SK-MEL-5 (cell line): ENCODE measurements at regions not wholly inside any gene's neighbourhood (a gene's known extent, or its start where the extent isn't known, plus 50 kb on each side); places are given as distances from the start of the nearest gene placed in this dataset.
"Not testable (repeated sequence)": the region's sequence is repeated elsewhere in the genome, so short reads cannot be mapped to it uniquely, and the experiment has no call there.

ENCODE experiments used
- DNase-seq: peaks from one replicate; pipeline ENCODE4 v3.0.0-alpha.2; 2016; ENCODE audit warnings: low read depth, low spot score
- in situ Hi-C: cut with HindIII; loops from 2 replicates; pipeline ENCODE4 v1.10.0; 2016; ENCODE audit warnings: low sequenced_read_pairs, high pct_unique_total_duplicates, low pct_unique_long_range_greater_than_20kb

- no peak for DNase-seq
- in situ Hi-C loops: no loop called here
Observed at GRCh38 chr13:90055760-90056159, 1291.7 kb upstream of the MIR17HG start.

DNA sequence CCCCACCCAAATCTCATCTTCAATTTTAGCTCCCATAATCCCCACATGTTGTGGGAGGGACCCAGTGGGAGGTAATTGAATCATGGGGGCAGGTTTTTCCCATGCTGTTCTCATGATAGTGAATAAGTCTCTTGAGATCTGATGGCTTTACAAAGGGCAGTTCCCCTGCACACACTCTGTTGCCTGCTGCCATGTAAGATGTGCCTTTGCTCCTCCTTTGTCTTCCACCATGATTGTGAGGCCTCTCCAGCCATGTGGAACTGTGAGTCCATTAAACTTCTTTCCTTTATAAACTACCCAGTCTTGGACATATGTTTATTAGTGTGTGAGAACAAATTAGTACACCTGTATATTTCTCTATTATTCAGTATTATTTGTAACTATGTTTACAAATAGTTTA, 1283.3 kb upstream of the MIR17HG start:
- DNase-seq, in situ Hi-C loops: not testable (repeated sequence)

GRCh38 chr13:90068658-90069057, 1278.8 kb upstream of the MIR17HG start:
- in situ Hi-C loops: no loop called here
- DNase-seq: peak; percentile 26

- in situ Hi-C loops: no loop called here
- no peak for DNase-seq
Observed at GRCh38 chr13:90070362-90070761, 1277.1 kb upstream of the MIR17HG start.

GRCh38 chr13:90070837-90071525, 1276.5 kb upstream of the MIR17HG start:
- DNase-seq: no peak
- in situ Hi-C loops: no loop called here

GRCh38 chr13:90084684-90085290, 1262.7 kb upstream of the MIR17HG start:
- in situ Hi-C loops: no loop called here
- DNase-seq: no peak

DNA sequence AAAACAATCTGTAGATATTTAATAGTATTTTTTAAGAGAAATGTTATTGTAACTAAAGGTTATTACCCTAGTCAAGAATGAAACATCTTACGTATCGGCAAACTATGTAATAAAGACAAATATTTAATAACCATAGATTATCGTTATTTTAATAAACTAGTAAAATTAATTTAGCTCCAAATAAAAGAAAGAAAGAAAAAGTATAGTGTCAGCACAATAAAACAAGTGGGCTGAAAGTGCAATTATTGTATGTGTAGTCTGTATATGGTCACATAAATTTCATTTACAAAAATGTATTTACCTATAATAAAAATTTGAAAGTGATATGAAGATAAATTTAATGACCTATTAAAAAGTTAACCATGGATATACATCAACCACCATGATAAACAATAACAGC, 1258.4 kb upstream of the MIR17HG start:
- in situ Hi-C loops: no loop called here
- DNase-seq: no peak

DNA sequence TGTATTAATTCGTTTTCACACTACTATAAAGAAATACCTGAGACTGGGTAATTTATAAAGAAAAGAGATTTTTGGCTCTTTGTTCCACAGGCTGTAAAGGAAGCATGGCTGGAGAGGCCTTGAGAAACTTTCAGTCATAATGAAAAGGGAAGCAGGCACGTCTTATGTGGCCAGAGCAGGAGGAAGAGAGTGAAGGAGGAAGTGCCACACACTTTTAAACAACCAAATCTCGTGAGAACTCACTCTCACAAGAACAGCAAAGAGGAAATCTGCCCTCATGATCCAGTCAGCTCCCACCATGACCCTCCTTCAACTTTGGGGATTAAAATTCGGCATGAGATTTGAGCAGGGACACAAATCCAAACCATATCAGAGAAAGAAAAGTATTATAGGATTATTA, 1255.9 kb upstream of the MIR17HG start:
- in situ Hi-C loops: no loop called here

DNA sequence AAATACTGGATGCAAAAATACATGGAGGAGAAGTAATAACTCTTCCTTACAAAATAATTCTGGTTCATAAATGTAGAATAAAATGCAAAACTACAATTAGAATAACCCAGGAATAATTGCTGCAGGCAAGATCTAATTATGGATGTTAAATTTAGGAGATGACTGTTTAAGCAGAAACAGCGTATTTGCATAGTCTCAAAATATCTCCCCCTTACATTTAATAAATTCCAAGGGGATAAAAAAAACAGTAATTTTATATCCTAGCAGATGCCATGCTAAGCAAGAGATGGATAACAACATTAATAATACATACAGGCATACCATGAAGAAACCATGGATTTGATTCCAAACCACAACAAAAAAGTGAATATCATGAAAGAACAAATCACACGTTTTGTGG, 1253.1 kb upstream of the MIR17HG start:
- in situ Hi-C loops: no loop called here
- no peak for DNase-seq

More for the DNA sequence above, 1255.9 kb upstream of the MIR17HG start:
- no peak for DNase-seq

DNA sequence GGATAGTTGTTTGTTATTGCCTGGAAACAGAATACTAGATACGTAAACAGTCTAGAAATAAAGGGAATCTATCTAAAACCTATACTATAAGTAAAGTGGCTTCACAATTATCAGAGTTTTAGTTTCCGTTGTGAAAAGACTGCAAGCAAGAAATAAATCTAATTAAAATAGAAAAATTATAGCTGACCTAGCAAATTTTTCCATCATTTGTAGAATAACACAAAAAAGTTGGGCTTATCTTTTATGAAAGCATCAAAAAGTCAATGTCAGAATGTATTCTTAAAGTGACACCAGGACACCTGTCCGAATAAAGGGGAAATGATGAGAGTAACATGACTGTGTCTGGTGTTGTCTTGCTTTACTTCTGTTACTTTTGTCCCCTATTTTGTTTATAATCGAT, 1248.9 kb upstream of the MIR17HG start:
- in situ Hi-C loops: no loop called here

DNA sequence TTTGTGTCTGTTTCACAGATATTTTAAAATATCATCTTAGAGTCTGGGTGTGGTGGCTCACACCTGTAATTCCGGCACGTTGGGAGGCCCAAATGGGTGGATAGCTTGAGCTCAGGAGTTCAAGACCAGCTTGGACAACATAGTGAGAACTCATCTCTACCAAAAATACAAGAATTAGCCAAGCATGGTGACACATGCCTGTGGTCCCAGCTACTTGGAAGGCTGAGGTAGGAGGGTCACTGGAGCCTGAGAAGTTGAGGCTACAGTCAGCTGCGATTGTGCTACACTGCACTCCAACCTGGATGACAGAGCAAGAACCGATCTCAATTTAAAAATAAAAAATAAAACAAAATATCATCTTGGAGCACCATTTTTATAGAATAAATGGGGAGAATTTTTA, 1247.6 kb upstream of the MIR17HG start:
- in situ Hi-C loops: no loop called here
- DNase-seq: no peak

More for the DNA sequence above, 1248.9 kb upstream of the MIR17HG start:
- DNase-seq: no peak

GRCh38 chr13:90103099-90103784, 1244.2 kb upstream of the MIR17HG start:
- in situ Hi-C loops: no loop called here
- DNase-seq: no peak

- no peak for DNase-seq
- in situ Hi-C loops: no loop called here
Observed at GRCh38 chr13:90104764-90105163, 1242.7 kb upstream of the MIR17HG start.

- DNase-seq: no peak
- in situ Hi-C loops: no loop called here
Observed at GRCh38 chr13:90105276-90105675, 1242.2 kb upstream of the MIR17HG start.

DNA sequence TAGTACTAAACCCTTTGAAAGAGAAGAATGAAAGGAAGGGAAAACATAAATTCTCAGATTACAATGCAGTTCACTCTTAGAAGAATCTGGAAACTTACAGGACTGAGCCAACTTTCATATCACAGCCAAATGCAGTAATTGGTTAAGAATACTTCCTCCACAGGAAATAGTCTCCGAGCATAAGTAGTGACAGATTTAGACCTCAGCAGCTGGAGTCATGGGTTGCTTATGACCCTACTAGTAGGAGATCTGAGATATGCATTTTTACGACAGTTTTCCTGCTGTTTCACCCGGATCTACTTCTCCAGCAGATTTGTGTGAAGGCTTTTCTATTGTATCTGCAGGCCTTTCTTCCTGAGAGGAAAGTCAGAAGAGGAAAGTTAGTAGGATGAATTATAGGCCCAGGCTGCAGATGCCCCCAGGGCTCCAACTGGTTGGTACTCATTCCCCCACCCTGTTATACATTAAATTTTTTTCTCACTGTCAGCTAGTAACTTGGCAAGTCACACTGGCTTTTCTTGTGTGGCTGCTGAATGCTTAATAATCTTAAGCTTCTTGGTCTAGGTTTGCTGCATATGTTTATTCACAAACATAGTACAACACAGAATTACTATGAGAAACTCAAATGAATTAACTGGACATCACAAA, 1241.5 kb upstream of the MIR17HG start:
- in situ Hi-C loops: no loop called here
- DNase-seq: no peak

GRCh38 chr13:90107661-90108060, 1239.8 kb upstream of the MIR17HG start:
- in situ Hi-C loops: no loop called here
- no peak for DNase-seq

GRCh38 chr13:90108547-90108946, 1238.9 kb upstream of the MIR17HG start:
- in situ Hi-C loops: no loop called here
- no peak for DNase-seq

GRCh38 chr13:90116121-90116520, 1231.4 kb upstream of the MIR17HG start:
- in situ Hi-C loops: no loop called here
- DNase-seq: no peak
